K562 (cell line): ENCODE measurements at regions not wholly inside any gene's neighbourhood (a gene's known extent, or its start where the extent isn't known, plus 50 kb on each side); places are given as distances from the start of the nearest gene placed in this dataset.

Experiments
- CTCF ChIP-seq, 3 experiments: IDR thresholded peaks in 2 of 3; conservative IDR thresholded peaks in 1 of 3; 2 replicates each; pipeline ENCODE4 v1.5.1; 2011 to 2012; ENCODE audit warnings: low read length in 3 of 3, mild to moderate bottlenecking in 3 of 3, control low read depth in 2 of 3, improper control_type of control experiment in 1 of 3, inconsistent platforms in 1 of 3, low read depth in 1 of 3, mixed read lengths in 1 of 3, moderate library complexity in 1 of 3; ENCODE audit not compliant: insufficient read depth in 2 of 3
- HDAC2 ChIP-seq: fragments of 450-650 bp; IDR thresholded peaks from 2 replicates; pipeline ENCODE4 v1.6.1; 2016; ENCODE audit warnings: mild to moderate bottlenecking
- MTF1 ChIP-seq: fragments of 250-450 bp; sonication (Bioruptor Pico); IDR thresholded peaks from 2 replicates; pipeline ENCODE4 v1.9.0; 2021; ENCODE audit warnings: moderate library complexity, mild to moderate bottlenecking, inconsistent platforms, borderline replicate concordance
- NCOA6 ChIP-seq: fragments of 450-650 bp; IDR thresholded peaks from 2 replicates; pipeline ENCODE4 v1.6.1; 2017; ENCODE audit warnings: mild to moderate bottlenecking
- POLR2AphosphoS2 ChIP-seq: IDR thresholded peaks from 2 replicates; pipeline ENCODE4 v1.6.1; 2012; ENCODE audit warnings: low read length, improper control_type of control experiment
- SMC3 ChIP-seq: conservative IDR thresholded peaks from 2 replicates; pipeline ENCODE4 v1.6.1; 2011; ENCODE audit warnings: low read depth, low read length, improper control_type of control experiment; ENCODE audit not compliant: insufficient read depth
- TF ChIP-seq, protein P1 (sequence below): fragments of 200-800 bp; sonication (Bioruptor generic); IDR thresholded peaks from 2 replicates; pipeline ENCODE4 v1.6.1; 2016; ENCODE audit warnings: missing genetic modification characterization, missing compliant biosample characterization
- TF ChIP-seq, protein P2 (sequence below): sonication (generic); formaldehyde crosslinking; IDR thresholded peaks from 2 replicates; pipeline ENCODE4 v1.8.0; 2022; ENCODE audit warnings: mild to moderate bottlenecking, low read depth, missing genetic modification reagents

GRCh38 chr1:185539277-185539943 lies 194.8 kb upstream of the HMCN1 start:
- TF ChIP-seq, protein P1, sequence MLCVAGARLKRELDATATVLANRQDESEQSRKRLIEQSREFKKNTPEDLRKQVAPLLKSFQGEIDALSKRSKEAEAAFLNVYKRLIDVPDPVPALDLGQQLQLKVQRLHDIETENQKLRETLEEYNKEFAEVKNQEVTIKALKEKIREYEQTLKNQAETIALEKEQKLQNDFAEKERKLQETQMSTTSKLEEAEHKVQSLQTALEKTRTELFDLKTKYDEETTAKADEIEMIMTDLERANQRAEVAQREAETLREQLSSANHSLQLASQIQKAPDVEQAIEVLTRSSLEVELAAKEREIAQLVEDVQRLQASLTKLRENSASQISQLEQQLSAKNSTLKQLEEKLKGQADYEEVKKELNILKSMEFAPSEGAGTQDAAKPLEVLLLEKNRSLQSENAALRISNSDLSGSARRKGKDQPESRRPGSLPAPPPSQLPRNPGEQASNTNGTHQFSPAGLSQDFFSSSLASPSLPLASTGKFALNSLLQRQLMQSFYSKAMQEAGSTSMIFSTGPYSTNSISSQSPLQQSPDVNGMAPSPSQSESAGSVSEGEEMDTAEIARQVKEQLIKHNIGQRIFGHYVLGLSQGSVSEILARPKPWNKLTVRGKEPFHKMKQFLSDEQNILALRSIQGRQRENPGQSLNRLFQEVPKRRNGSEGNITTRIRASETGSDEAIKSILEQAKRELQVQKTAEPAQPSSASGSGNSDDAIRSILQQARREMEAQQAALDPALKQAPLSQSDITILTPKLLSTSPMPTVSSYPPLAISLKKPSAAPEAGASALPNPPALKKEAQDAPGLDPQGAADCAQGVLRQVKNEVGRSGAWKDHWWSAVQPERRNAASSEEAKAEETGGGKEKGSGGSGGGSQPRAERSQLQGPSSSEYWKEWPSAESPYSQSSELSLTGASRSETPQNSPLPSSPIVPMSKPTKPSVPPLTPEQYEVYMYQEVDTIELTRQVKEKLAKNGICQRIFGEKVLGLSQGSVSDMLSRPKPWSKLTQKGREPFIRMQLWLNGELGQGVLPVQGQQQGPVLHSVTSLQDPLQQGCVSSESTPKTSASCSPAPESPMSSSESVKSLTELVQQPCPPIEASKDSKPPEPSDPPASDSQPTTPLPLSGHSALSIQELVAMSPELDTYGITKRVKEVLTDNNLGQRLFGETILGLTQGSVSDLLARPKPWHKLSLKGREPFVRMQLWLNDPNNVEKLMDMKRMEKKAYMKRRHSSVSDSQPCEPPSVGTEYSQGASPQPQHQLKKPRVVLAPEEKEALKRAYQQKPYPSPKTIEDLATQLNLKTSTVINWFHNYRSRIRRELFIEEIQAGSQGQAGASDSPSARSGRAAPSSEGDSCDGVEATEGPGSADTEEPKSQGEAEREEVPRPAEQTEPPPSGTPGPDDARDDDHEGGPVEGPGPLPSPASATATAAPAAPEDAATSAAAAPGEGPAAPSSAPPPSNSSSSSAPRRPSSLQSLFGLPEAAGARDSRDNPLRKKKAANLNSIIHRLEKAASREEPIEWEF (CRISPR knock-in tag): no peak
- TF ChIP-seq HDAC2: no peak
- no peak for TF ChIP-seq POLR2AphosphoS2
- TF ChIP-seq SMC3: no peak
- TF ChIP-seq, protein P2, sequence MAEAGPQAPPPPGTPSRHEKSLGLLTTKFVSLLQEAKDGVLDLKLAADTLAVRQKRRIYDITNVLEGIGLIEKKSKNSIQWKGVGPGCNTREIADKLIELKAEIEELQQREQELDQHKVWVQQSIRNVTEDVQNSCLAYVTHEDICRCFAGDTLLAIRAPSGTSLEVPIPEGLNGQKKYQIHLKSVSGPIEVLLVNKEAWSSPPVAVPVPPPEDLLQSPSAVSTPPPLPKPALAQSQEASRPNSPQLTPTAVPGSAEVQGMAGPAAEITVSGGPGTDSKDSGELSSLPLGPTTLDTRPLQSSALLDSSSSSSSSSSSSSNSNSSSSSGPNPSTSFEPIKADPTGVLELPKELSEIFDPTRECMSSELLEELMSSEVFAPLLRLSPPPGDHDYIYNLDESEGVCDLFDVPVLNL: no peak
- no peak for TF ChIP-seq CTCF (IDR thresholded peaks at IDR 0.05 in 2 of 3, conservative IDR thresholded peaks at IDR 0.05 in 1 of 3; ENCODE audit: insufficient read depth in 2 of 3, low read depth in 1 of 3, low read length in 3 of 3)
- no peak for TF ChIP-seq NCOA6
- no peak for TF ChIP-seq MTF1
